NCI-H82 treated with DMSO at 0.1 percent for 48 hours (cell line): ENCODE measurements at regions not wholly inside any gene's neighbourhood (a gene's known extent, or its start where the extent isn't known, plus 50 kb on each side); places are given as distances from the start of the nearest gene placed in this dataset.
"Not testable (repeated sequence)": the region's sequence is repeated elsewhere in the genome, so short reads cannot be mapped to it uniquely, and the experiment has no call there.

Experiments used
- DNase-seq: peaks from one replicate; lab custom pipeline; 2025; ENCODE audit not compliant: unreplicated experiment; lab: John Stamatoyannopoulos, UW

DNA sequence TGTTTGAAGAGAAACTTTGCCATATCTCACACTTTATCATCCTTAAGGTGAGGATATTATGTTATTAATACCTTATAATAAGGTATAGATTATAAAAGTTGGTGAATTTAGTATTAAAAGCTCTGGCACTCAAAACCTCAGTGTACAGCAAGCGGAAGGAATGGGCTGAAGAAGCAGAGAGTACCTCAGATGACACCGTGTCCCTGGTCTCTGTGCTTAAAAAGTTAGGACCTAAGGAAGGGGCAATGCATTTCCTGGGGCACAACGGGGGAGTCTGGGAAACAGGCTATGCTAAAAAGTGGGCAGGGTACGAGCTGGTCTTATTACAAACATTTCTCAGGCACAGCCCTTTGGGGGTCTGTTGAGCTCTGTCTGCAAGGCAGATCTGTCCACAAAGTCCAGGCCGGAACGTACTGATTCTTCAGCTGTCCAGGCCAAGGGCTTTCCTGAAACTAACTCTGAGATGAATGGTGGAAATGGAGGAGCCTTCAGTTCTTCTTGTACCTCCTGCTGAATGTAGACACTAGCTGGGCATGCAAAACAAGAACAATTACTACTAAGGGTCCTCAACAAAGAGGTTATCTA is 202.7 kb downstream of the POM121L12 start:
- no peak for DNase-seq

DNA sequence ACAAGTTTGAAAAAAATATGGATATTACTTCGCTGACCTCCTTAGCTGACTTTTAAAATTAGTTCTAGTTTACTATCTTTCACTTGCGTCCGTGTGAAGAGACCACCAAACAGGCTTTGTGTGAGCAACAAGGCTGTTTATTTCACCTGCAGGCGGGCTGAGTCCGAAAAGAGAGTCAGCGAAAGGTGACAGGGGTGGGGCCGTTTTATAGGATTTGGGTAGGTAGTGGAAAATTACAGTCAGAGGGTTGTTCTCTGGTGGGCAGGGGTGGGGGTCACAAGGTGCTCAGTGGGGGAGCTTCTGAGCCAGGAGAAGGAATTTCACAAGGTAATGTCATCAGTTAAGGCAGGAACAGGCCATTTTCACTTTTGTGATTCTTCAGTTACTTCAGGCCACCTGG is 203.7 kb downstream of the POM121L12 start:
- not testable (repeated sequence) for DNase-seq

DNA sequence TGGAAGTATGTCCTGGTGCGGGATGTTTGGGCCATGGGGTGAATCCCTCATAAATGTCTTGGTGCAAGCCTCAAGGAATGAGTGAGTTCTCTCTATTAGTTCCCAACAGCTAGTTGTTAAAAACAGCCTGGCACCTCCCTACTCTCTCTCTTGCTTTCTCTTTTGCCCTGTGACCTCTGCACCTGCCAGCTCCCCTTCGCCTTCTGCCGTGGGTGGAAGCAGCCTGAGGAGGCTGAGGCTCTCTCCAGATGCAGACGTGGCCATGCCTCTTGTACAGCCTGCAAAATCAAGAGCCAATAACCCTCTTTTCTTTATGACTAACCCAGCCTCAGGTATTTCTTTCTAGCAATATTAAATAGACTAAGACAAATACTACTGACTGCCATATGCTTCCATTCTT is 210.3 kb downstream of the POM121L12 start:
- DNase-seq = no peak

DNA sequence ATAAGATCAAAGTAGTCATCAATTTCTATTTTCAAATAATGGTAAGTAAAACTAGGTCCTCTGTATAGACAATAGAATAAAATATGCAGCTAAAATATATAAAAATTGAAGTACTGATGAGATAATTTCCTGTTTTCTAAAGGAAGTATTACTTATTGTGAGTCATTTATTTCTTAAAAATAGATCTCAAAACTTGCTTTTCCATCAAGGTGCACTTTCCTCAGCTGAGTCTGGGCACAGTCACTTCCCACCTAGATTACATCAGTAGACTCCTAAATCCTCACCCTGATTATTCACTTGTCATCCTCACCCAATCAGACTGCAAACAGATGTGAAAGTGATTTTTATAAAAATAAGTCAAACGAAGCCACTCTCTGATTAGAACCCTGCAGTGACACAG is 211.5 kb downstream of the POM121L12 start:
- no peak for DNase-seq

DNA sequence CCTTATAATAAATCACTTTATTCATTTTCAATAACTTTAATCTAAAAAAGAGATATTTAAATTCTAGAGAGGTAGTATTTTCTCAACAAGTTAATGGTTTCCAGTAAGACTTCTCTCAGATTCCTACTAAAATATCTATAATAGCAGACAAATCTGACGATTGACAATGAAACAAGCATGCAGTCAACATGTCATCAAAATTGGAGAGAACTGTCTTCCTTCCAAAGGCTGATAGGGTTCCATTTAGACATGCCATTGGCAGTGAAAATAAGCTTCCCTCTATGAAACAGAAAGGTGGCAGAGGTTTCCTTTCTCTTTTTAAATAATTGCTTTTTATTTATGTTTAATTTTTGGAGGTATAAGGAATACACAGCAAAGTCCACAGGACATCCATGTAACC is 217.1 kb downstream of the POM121L12 start:
- no peak for DNase-seq

DNA sequence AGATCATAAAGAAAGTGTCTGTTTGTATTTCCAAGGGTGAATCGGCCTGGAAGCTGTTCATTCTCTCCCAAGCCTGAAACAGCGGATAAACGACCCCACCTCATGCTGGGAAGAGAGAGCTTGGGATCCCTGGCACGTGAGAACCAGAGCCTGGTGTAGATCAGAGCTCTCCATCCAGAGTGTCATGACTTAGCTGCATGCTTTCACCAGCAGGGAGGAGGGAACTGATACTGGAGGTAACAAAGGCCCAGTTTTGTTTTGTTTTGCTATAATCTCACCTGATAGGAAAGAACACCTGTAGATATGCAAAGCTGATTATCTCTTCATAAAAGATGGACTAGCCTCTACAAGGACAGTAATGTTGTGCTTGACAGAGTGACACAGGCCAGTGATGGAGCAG is 236.6 kb downstream of the POM121L12 start:
- DNase-seq = no peak

DNA sequence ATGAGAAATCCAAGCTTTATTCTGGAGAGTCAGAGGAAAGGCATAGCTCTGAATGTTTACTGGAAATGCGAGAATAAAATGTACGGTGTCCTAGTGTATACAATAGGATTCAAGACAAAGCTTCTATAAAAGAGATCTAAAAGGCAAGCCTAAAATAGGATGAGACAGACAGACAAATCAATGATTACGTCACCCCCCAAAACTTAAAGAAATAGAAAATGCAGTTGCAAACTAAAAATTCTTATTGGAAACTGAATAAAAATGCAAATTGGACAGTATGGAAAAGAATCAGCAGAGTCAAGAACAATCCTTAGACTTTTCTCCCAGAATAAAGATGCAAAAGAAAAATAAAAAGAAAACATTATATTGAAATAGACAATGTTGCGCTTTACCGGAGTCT is 245.9 kb downstream of the POM121L12 start:
- no peak for DNase-seq

DNA sequence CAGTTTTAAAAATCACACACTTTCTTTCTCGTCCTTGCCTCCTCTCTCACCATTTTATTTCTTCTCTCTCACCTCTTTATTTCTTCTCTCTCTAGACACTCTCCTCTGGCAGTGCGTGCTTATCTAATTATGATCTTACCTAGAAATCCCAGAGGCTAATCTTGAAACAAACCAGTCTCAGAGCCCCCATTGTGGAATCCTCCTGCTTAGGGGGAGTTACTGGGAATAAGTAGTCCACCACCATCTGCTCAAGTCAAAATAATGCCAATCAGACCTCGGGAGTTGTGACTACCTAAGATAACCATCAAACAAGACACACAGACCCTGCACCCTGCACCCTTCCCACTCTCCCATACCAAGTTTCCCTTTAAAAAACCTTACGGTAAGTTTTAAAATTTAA is 256.9 kb downstream of the POM121L12 start:
- peak; percentile 96 for DNase-seq

DNA sequence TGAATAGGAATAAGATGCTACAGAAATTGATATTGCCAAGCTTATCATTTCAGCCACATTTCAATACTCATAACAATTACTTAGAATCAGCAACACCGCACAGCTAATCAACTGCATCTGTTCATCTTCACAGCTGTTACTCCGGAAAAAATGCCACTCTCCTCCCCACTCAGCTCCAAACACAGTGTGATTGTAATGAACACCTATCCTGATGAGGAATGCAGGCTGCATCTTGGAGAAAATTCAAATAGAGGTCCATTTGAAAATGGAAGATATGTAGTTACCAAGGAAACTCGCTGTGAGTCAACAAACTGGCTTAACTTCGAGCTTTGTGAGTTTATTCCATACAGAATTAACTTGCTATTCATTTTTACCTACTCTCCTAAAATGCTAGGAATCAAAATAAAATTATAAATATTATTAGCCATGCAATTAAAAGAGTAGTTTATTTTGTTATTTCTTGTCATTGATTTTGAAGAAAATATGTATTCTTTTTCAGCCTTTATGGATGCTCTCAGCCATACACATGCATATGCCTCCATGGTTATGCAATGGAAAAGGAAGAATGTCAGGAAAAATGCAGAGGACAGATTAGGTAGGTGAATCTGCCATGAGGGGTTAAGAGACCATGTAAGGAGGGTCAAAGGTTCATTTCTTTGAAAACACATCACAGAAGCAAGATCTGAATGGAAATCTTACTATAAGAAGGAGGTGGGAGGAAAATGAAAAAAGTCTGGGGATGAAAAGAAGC is 267.2 kb downstream of the POM121L12 start:
- DNase-seq = no peak

DNA sequence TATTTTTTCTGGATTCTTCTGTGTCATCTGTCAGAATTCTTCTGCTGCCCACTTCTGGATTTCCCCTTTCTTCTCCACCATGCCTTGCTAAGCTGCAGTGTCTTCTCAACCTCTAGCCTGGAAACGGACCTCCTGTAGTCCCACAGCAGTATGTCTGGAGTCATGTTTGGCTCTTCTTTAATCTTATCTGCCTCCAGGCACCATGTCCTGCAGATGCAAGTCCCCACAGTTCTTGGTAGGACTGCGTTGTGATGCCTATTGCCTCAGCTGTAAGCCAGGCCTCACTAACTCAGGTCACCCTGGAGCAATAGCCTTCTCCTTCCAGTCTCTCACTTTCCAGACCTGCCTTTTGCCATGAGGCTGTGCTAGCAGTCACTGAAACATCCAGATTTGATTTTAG is 268.3 kb downstream of the POM121L12 start:
- DNase-seq = no peak

DNA sequence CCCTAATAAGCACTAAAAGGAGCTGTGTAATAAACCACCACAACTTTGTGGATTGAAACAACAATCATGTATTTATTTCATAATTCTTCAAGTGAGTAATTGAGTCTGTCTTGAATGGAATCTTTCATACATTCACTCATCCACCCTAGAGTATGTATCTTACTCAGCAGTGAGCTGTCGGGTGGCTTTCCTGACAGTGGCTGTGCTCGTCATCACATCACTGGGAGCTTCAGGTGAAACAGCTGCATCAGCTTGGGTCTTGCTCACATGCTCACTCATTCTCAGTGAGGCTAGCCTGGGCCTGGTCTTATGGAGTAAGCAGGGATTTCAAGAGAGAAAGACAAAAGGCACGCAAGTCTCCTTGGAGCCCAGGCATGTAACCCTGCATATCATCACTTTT is 271.4 kb downstream of the POM121L12 start:
- DNase-seq = no peak

DNA sequence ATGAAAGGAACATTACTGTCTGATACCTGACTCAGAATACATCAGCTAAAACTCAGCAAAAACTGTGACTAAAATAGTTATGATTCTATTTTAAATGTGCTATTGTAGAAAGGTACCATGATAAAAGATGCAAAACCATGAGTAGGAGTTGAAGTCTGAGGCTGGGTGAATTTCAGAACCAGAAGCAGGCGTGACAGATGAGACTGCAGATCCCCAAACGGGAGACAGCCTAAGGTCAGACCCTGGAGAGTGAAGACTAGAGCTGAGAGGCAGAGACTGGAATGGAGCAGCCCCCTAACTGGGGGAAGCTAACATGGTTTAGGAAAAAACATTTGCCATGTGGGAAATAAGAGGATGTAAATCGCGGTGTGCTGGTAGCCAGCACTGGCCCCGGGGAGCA is 275.8 kb downstream of the POM121L12 start:
- DNase-seq = no peak

DNA sequence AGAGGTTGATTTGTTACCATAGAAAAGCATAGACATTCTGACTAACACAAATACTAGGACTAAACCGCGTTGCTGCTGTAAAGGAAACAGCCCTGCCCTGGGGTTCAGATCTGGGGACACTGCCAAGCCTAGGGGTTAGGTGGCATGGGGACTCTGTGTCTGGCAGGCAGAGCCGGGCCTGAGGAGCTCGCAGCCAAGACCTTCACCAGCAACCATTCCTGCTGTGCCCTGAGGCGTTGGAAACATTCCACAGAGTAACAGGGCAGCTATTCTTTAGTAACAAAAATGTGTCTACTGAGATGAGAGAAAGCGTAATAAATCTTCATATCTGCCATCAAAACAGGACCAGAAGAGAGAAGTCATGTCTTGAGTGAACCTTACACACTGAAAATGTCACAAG is 280.5 kb downstream of the POM121L12 start:
- no peak for DNase-seq

DNA sequence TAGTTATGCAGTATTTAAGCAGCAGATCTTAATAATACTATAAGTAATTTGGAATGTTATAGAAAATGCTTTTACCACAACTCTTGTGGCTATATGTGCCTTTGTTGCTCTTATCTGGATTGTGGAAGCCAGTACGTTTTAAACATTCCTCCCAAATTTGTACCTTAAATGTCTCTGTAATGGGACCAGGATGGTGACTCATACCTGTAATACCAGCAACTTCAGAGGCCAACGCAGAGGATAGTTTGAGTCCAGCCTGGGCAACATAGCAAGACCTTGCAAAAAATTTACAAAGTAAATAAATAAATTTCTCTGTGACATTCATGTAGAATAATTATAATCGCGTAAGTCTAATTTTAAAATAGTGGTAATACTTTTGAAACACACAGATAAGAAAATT is 283.1 kb downstream of the POM121L12 start:
- no peak for DNase-seq

DNA sequence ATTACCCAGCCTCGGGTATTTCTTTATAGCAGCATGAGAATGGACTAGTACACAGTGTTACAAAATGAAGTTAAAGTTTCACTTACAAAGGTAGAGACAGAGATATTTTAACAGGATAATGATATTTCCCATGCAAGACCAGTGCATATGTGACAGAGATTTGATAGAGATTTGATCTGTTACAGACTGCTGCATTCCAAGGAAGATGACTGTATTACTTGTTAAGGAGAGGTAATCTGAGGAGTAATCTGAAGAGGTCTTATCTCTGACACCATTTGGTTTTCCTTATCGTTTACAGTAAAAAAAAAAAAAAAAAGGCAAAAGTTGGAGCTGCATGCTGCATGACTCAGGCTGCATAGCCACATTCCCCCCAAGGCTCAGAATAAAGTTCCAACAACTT is 289.6 kb downstream of the POM121L12 start:
- DNase-seq = no peak

DNA sequence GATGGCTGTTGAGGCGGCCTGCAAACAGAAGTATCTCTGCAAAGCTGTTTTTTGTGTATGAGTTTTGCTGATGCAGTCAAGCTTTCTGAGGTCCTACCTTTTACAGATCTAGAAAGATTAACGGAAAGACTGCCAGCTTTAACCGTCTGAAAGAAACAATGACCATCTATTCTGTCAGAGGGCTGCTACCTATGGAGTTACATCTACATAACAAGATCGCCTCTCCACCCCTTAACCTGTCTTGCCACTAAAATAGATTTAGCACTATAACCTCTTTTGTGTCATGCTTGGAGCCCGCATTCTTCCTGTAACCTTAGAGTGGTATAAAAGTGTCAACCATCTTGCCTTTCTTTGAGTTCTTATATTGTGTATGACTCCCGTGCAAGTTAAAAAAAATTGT is 291.2 kb downstream of the POM121L12 start:
- DNase-seq = no peak

DNA sequence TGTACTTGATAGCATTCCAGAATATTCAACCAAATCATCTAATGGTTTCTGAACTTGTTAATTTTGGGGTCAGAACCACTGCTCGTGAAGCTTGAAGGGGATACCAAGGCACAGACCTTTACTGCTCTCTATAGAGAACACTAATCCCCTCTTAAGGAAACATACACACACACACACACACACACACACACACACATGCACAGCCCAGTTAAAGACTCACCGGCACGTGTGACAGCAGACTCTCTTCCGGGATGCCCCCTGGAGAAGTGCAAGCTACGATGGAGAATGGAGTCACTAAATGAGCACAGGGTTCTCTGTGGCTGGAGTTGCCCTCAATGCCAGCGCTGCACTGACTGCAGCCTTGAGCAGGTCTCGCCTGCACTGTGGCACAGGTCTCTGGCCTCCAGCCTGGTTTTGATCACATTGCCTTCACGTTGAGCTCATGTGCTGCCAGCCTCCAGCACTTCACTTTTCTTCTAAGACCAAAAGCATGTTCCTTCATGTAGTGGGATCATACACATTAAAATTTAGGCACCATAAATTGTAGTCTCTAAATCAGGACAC is 300.8 kb downstream of the POM121L12 start:
- DNase-seq = no peak

DNA sequence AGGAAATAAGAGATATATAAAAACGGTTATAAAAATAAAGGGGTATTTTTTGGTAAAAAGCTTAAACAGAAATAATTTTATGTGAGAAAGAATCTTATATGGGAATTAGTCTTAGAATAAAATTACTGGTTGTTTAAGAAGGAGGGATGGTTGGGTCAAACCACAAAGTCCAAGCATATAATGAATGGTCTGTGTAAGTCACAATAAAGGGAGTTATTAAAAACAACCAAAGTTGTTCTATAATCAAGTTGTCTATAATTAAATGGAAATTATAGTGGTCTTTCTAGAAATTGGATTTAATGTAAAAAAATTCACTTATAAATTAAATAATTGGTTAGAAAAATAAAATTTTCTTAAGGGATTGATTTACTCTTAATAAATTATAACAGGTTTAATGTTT is 304.8 kb downstream of the POM121L12 start:
- DNase-seq = no peak

DNA sequence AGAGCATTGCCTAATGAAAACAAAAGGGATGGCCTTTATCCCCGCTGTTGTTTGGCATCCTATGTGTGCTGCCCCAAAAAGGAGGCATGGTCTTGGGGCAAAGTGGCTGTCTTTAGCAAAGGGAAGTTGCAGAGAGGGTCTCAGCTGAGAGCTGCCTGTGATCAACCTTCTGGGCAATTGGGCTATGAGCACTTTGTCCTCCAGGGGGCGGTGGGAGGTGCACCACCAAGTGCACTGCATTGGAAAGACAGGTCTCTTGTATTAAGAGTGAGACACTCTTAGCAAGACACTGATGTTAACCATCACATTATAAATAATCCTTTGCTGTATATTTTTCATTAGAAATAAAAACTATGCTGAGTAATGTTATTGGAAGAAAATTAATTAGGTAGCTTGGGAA is 314.8 kb downstream of the POM121L12 start:
- no peak for DNase-seq

DNA sequence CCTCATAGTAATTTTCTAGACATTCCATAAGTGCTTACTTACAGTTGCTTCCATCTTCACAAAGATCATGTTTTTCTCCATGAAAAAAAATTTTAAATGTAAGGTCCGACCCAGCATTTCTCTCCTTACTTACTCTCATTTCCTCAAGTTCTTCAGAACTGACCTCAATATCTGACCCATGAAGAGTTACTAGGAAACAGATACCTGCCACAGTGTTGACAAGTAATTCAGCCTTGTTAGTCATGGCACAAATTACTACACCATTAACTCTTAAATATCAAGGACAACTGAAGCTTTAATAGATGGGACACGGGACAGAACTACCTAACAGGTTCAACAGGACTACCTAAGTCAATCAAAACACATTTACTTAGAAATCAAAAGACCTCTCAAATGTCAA is 316.2 kb downstream of the POM121L12 start:
- no peak for DNase-seq

DNA sequence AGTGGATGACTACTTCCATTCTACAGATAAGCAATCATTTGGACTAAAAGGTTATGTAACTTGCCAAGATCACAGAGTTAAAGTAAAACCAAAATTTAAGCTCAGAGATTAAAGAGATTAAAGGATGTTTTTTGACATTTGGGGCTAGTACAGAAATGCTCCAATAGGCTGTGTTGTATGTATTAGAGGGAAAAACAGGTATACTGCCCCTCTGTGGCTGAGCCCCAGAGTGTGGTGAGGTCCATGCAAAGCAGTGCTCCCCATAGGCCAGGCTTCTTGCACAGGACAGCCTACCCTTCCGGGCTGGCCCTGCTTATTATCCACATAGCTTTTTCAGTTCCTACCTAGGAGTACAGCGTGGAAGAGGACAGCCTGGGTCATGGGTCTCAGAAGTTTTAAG is 322.8 kb downstream of the POM121L12 start:
- no peak for DNase-seq

DNA sequence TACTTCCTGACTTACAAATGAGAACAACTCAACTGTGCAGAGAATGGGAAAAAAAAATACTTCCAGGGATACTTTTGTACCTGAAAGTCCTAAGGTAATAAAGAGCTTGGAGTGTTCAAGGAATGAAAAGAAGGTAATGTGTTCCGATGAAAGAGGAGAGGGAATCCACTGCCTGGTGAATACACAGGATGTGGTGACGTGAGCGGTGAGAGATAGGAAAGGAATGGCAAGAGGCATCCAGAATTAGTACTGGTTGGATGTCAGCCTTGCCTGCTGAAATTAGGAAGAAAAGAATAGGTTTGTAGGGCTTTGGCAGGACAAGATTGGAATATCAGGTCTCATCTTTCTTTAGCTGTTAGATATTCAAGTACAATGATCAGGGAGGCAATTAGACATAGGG is 347.7 kb downstream of the POM121L12 start:
- DNase-seq = no peak

DNA sequence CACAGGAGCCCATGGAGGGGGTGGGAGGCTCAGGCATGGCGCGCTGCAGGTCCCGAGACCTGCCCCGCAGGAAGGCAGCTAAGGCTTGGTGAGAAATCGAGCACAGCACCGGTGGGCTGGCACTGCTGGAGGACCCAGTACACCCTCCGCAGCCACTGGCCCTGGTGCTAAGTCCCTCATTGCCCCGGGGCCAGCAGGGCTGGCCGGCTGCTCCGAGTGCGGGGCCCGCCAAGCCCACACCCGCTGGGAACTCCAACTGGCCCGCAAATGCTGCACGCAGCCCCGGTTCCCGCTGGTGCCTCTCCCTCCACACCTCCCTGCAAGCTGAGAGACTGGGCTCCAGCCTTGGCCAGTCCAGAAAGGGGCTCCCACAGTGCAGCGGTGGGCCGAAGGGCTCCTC is 349.8 kb downstream of the POM121L12 start:
- DNase-seq = not testable (repeated sequence)
